ENCODE measurements at regions not wholly inside any gene's neighbourhood (a gene's known extent, or its start where the extent isn't known, plus 50 kb on each side); places are given as distances from the start of the nearest gene placed in this dataset.
"Not testable (repeated sequence)": the region's sequence is repeated elsewhere in the genome, so short reads cannot be mapped to it uniquely, and the experiment has no call there.

- in situ Hi-C loops (cut with MboI; ENCODE audit: low sequenced_read_pairs), result no loop called here
Measured at GRCh38 chr5:99083197-99083596, 154.4 kb upstream of the CHD1 start.

- in situ Hi-C loops (cut with MboI; ENCODE audit: low sequenced_read_pairs), result no loop called here
Measured at GRCh38 chr5:99081711-99082110, 152.9 kb upstream of the CHD1 start.

- in situ Hi-C loops (cut with MboI; ENCODE audit: low sequenced_read_pairs), result no loop called here
Measured at GRCh38 chr5:99076723-99077640, 148.2 kb upstream of the CHD1 start.

GRCh38 chr5:99072846-99073245, 144.0 kb upstream of the CHD1 start:
- in situ Hi-C loops (cut with MboI; ENCODE audit: low sequenced_read_pairs), result no loop called here

GRCh38 chr5:99070822-99071221, 142.0 kb upstream of the CHD1 start:
- in situ Hi-C loops (cut with MboI; ENCODE audit: low sequenced_read_pairs), result no loop called here

GRCh38 chr5:99070362-99070761, 141.6 kb upstream of the CHD1 start:
- in situ Hi-C loops (cut with MboI; ENCODE audit: low sequenced_read_pairs), result no loop called here

GRCh38 chr5:99068944-99069650, 140.3 kb upstream of the CHD1 start:
- in situ Hi-C loops (cut with MboI; ENCODE audit: low sequenced_read_pairs), result no loop called here

GRCh38 chr5:99063737-99064136, 134.9 kb upstream of the CHD1 start:
- in situ Hi-C loops (cut with MboI; ENCODE audit: low sequenced_read_pairs), result no loop called here

GRCh38 chr5:99061711-99062110, 132.9 kb upstream of the CHD1 start:
- in situ Hi-C loops (cut with MboI; ENCODE audit: low sequenced_read_pairs), result no loop called here

GRCh38 chr5:99061299-99061698, 132.5 kb upstream of the CHD1 start:
- in situ Hi-C loops (cut with MboI; ENCODE audit: low sequenced_read_pairs), result no loop called here

- in situ Hi-C loops (cut with MboI; ENCODE audit: low sequenced_read_pairs), result no loop called here
Measured at GRCh38 chr5:99060306-99061261, 131.8 kb upstream of the CHD1 start.

GRCh38 chr5:99059685-99060084, 130.9 kb upstream of the CHD1 start:
- in situ Hi-C loops (cut with MboI; ENCODE audit: low sequenced_read_pairs), result no loop called here

GRCh38 chr5:99058466-99058865, 129.7 kb upstream of the CHD1 start:
- in situ Hi-C loops (cut with MboI; ENCODE audit: low sequenced_read_pairs), result no loop called here

GRCh38 chr5:99054972-99055371, 126.2 kb upstream of the CHD1 start:
- in situ Hi-C loops (cut with MboI; ENCODE audit: low sequenced_read_pairs), result no loop called here

- in situ Hi-C loops (cut with MboI; ENCODE audit: low sequenced_read_pairs), result no loop called here
Measured at GRCh38 chr5:99045871-99046270, 117.1 kb upstream of the CHD1 start.

GRCh38 chr5:99043257-99043656, 114.5 kb upstream of the CHD1 start:
- in situ Hi-C loops (cut with MboI; ENCODE audit: low sequenced_read_pairs), result not testable (repeated sequence)

- in situ Hi-C loops (cut with MboI; ENCODE audit: low sequenced_read_pairs), result loop anchor here (10.0 kb wide), 1 partner anchor 133 kb away; no protein-coding TSS in a partner anchor
Measured at GRCh38 chr5:99037668-99038067, 108.9 kb upstream of the CHD1 start.

- in situ Hi-C loops (cut with MboI; ENCODE audit: low sequenced_read_pairs), result loop anchor here (10.0 kb wide), 1 partner anchor 131 kb away; no protein-coding TSS in a partner anchor
Measured at GRCh38 chr5:99035942-99036341, 107.1 kb upstream of the CHD1 start.

GRCh38 chr5:99034336-99034735, 105.5 kb upstream of the CHD1 start:
- in situ Hi-C loops (cut with MboI; ENCODE audit: low sequenced_read_pairs), result loop anchor here (10.0 kb wide), 1 partner anchor 130 kb away; no protein-coding TSS in a partner anchor

GRCh38 chr5:99033014-99033900, 104.5 kb upstream of the CHD1 start:
- in situ Hi-C loops (cut with MboI; ENCODE audit: low sequenced_read_pairs), result loop anchor here (10.0 kb wide), 1 partner anchor 128 kb away; no protein-coding TSS in a partner anchor

Measured in HL-60/S4 (cell line).